AG09319 (cell line): ENCODE measurements at regions not wholly inside any gene's neighbourhood (a gene's known extent, or its start where the extent isn't known, plus 50 kb on each side); places are given as distances from the start of the nearest gene placed in this dataset.

ENCODE experiments used
- DNase-seq: peaks from one replicate; pipeline ENCODE4 v3.0.0-alpha.2; 2010; ENCODE audit warnings: low read depth; ENCODE audit errors: extremely low read depth
- CTCF ChIP-seq: IDR thresholded peaks from 2 replicates; pipeline ENCODE4 v1.5.1; 2011; ENCODE audit warnings: low read depth, mild to moderate bottlenecking, inconsistent platforms, low read length, moderate library complexity

- no peak for TF ChIP-seq CTCF
- no peak for DNase-seq
Measured at GRCh38 chr3:145183261-145183660, 977.7 kb downstream of the PLOD2 start.

GRCh38 chr3:145188079-145188770 is 972.8 kb downstream of the PLOD2 start:
- DNase-seq = no peak
- no peak for TF ChIP-seq CTCF

- no peak for TF ChIP-seq CTCF
- no peak for DNase-seq
Measured at GRCh38 chr3:145190138-145190537, 970.8 kb downstream of the PLOD2 start.

- no peak for DNase-seq
- no peak for TF ChIP-seq CTCF
Measured at GRCh38 chr3:145190761-145191160, 970.2 kb downstream of the PLOD2 start.

GRCh38 chr3:145191543-145191942 is 969.4 kb downstream of the PLOD2 start:
- no peak for TF ChIP-seq CTCF
- DNase-seq = no peak

- no peak for DNase-seq
Measured at GRCh38 chr3:145197051-145197820, 963.7 kb downstream of the PLOD2 start.

More at GRCh38 chr3:145197051-145197820, 963.7 kb downstream of the PLOD2 start:
- no peak for TF ChIP-seq CTCF
